ENCODE measurements at regions not wholly inside any gene's neighbourhood (a gene's known extent, or its start where the extent isn't known, plus 50 kb on each side); places are given as distances from the start of the nearest gene placed in this dataset.

GRCh38 chr6:40916845-40917244, 122.2 kb downstream of the UNC5CL start:
- no peaks in the 10 kb centered on the region for H3K79me2 ChIP-seq (ENCODE audit: control insufficient read depth, insufficient read depth, low read length)
- dilution Hi-C loops (cut with MboI; ENCODE audit: extremely low pct_ligation_motif_present, low sequenced_read_pairs) = no loop called here
- no peak for TF ChIP-seq FOS (IDR thresholded peaks at IDR 0.05; ENCODE audit: borderline replicate concordance, insufficient read depth, low read length)
- TF ChIP-seq JUN (IDR thresholded peaks at IDR 0.05; ENCODE audit: borderline replicate concordance, insufficient read depth, insufficient read length, low read depth) = no peak
- TF ChIP-seq POLR2AphosphoS5 (IDR thresholded peaks at IDR 0.05; ENCODE audit: insufficient read depth, low read depth, low read length) = no peak
- no peak for TF ChIP-seq CTCF (IDR thresholded peaks at IDR 0.05; ENCODE audit: extremely low read depth in 1 of 2, insufficient read depth in 1 of 2, low read depth in 1 of 2, low read length in 2 of 2)
- TF ChIP-seq EZH2 (IDR thresholded peaks at IDR 0.05; ENCODE audit: borderline replicate concordance, low read depth, low read length, severe bottlenecking) = no peak
- no peak for TF ChIP-seq MAX (IDR thresholded peaks at IDR 0.05; ENCODE audit: insufficient read depth, insufficient read length)
- no peak for TF ChIP-seq GATA2 (IDR thresholded peaks at IDR 0.05; ENCODE audit: insufficient read depth, insufficient read length, low read depth, low read length)
- no peak for TF ChIP-seq POLR2A (IDR thresholded peaks at IDR 0.05; ENCODE audit: low read depth, low read length)
- no peak for TF ChIP-seq MYC (IDR thresholded peaks at IDR 0.05; ENCODE audit: low read depth, low read length)
- H3K36me3 ChIP-seq (ENCODE audit: control insufficient read depth in 2 of 2, extremely low read depth in 1 of 2, insufficient read depth in 2 of 2, low read length in 2 of 2) = no peaks in the 10 kb centered on the region
- no peak overlapping the region for H3K9ac ChIP-seq (replicated peaks; ENCODE audit: extremely low read depth, insufficient read depth, low read length)
- H3K4me1 ChIP-seq (ENCODE audit: control insufficient read depth, extremely low read depth, insufficient read depth, low read length) = no peaks in the 10 kb centered on the region
- ChIA-PET CTCF (interaction anchor here (0.9 to 2.3 kb wide), 4 partner anchors 10 to 81 kb away, joined by 3 to 12 read pairs (median 4); no protein-coding TSS in a partner anchor), POLR2A (no interaction called here)
- H3K4me2 ChIP-seq (ENCODE audit: insufficient read depth, low read length) = no peak overlapping the region
- no peak overlapping the region for H2AFZ ChIP-seq (ENCODE audit: low read depth, low read length)
- no peaks in the 10 kb centered on the region for H3K9me3 ChIP-seq (replicated peaks; ENCODE audit: control insufficient read depth, insufficient read depth, low read length)
- BruUV-seq (replicated peaks) = no TSS peak
- no peaks in the 10 kb centered on the region for H4K20me1 ChIP-seq (replicated peaks; ENCODE audit: control insufficient read depth, extremely low read depth, insufficient read depth, low read length)
- DNase-seq (ENCODE audit: low read depth, low spot score) (no peak), FAIRE-seq (no peak)
- intact Hi-C loops (cut with micrococcal nuclease) = no loop called here
- no peak overlapping the region for H3K27ac ChIP-seq (ENCODE audit: insufficient read depth, low read depth, low read length)
- no peak overlapping the region for H3K4me3 ChIP-seq (replicated peaks in 1 of 3; ENCODE audit: insufficient read depth in 1 of 3, low read depth in 1 of 3, low read length in 3 of 3)
- H3K27me3 ChIP-seq (ENCODE audit: control insufficient read depth in 2 of 2, insufficient read depth in 2 of 2, low read length in 2 of 2) = peaks cover 0 to 3% of the 10 kb centered on the region in 2 experiments
- no peaks in the 10 kb centered on the region for H3K9me1 ChIP-seq (replicated peaks; ENCODE audit: control insufficient read depth, extremely low read depth, insufficient read depth, low read length)
